ENCODE measurements at regions not wholly inside any gene's neighbourhood (a gene's known extent, or its start where the extent isn't known, plus 50 kb on each side); places are given as distances from the start of the nearest gene placed in this dataset.
"Not testable (repeated sequence)": the region's sequence is repeated elsewhere in the genome, so short reads cannot be mapped to it uniquely, and the experiment has no call there.

DNA sequence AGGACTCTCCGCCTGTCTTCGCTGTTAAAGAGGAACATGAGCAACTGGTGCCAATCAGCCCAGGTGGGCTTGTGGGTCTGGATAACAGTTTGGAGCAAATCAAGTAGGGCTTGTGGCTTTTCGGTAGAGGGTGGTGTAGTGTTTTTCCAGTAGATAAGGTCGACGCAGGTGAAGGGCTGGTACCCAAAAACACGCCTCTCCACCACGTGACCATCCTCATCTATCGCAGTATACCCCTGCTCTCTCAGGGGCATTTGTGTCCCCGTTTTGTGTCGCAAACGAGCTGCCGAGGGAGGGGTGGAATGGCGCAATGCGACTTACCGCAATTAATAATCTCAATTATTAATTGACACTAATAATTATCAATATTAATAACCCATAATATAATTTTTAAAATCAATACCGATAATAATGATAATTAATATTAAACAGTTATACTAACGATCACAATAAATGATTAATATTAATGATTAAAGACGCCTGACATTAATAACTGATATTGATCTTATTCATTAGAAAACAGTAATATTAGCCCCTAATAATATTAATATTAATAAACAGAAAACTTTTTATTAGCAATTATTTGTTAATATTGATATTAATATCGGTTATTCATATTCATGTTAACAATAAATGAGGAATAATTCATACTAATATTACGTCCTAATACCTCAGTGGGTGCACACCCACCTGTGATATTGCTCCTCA is 130.8 kb downstream of the ADRA2C start:
- TF ChIP-seq, protein P1, sequence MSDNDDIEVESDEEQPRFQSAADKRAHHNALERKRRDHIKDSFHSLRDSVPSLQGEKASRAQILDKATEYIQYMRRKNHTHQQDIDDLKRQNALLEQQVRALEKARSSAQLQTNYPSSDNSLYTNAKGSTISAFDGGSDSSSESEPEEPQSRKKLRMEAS (IDR thresholded peaks at IDR 0.05; ENCODE audit: low read depth, low read length) = not testable (repeated sequence)
- TF ChIP-seq, protein P2, sequence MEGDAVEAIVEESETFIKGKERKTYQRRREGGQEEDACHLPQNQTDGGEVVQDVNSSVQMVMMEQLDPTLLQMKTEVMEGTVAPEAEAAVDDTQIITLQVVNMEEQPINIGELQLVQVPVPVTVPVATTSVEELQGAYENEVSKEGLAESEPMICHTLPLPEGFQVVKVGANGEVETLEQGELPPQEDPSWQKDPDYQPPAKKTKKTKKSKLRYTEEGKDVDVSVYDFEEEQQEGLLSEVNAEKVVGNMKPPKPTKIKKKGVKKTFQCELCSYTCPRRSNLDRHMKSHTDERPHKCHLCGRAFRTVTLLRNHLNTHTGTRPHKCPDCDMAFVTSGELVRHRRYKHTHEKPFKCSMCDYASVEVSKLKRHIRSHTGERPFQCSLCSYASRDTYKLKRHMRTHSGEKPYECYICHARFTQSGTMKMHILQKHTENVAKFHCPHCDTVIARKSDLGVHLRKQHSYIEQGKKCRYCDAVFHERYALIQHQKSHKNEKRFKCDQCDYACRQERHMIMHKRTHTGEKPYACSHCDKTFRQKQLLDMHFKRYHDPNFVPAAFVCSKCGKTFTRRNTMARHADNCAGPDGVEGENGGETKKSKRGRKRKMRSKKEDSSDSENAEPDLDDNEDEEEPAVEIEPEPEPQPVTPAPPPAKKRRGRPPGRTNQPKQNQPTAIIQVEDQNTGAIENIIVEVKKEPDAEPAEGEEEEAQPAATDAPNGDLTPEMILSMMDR (IDR thresholded peaks at IDR 0.05; ENCODE audit: low read depth, low read length) = not testable (repeated sequence)
- not testable (repeated sequence) for TF ChIP-seq POLR2A (IDR thresholded peaks at IDR 0.05; ENCODE audit: extremely low read depth, insufficient read length)

Data from NB4 (cell line).